ENCODE measurements at regions not wholly inside any gene's neighbourhood (a gene's known extent, or its start where the extent isn't known, plus 50 kb on each side); places are given as distances from the start of the nearest gene placed in this dataset.

DNA sequence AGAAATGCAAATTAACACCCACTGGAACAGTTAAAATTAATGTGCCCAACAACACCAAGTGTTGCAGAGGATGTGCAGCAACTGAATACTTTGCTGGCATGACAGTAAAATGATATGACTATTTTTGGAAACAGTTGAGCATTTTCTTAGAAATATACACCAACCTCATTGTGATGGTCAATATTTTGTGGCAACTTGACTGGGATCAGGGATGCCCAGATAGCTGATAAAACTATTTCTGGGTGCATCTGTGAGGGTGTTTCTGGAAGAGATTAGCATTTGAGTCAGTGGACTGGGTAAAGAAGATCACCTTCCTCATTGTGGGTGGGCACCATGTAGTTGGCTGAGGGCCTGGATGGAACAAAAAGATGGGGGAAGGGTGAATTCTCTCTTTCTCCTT is 57.9 kb downstream of the RPLP1 start:
- no peak for TF ChIP-seq NR2C2 (CRISPR knock-in tag; IDR thresholded peaks at IDR 0.05)
- no peak for TF ChIP-seq GRHL2 (CRISPR knock-in tag; IDR thresholded peaks at IDR 0.05; ENCODE audit: insufficient replicate concordance, severe bottlenecking)
- no peak for TF ChIP-seq SMAD4 (CRISPR knock-in tag; IDR thresholded peaks at IDR 0.05)
- TF ChIP-seq, protein P1, sequence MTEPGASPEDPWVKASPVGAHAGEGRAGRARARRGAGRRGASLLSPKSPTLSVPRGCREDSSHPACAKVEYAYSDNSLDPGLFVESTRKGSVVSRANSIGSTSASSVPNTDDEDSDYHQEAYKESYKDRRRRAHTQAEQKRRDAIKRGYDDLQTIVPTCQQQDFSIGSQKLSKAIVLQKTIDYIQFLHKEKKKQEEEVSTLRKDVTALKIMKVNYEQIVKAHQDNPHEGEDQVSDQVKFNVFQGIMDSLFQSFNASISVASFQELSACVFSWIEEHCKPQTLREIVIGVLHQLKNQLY (CRISPR knock-in tag; IDR thresholded peaks at IDR 0.05) = no peak
- TF ChIP-seq ZNF232 (CRISPR knock-in tag; IDR thresholded peaks at IDR 0.05) = no peak
- TF ChIP-seq IRF2 (CRISPR knock-in tag; IDR thresholded peaks at IDR 0.05; ENCODE audit: borderline replicate concordance, low read depth) = no peak
- TF ChIP-seq, protein P2, sequence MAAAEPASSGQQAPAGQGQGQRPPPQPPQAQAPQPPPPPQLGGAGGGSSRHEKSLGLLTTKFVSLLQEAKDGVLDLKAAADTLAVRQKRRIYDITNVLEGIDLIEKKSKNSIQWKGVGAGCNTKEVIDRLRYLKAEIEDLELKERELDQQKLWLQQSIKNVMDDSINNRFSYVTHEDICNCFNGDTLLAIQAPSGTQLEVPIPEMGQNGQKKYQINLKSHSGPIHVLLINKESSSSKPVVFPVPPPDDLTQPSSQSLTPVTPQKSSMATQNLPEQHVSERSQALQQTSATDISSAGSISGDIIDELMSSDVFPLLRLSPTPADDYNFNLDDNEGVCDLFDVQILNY (CRISPR knock-in tag; IDR thresholded peaks at IDR 0.05) = no peak
- TF ChIP-seq, protein P3, sequence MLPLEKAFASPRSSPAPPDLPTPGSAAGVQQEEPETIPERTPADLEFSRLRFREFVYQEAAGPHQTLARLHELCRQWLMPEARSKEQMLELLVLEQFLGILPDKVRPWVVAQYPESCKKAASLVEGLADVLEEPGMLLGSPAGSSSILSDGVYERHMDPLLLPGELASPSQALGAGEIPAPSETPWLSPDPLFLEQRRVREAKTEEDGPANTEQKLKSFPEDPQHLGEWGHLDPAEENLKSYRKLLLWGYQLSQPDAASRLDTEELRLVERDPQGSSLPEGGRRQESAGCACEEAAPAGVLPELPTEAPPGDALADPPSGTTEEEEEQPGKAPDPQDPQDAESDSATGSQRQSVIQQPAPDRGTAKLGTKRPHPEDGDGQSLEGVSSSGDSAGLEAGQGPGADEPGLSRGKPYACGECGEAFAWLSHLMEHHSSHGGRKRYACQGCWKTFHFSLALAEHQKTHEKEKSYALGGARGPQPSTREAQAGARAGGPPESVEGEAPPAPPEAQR (CRISPR knock-in tag; IDR thresholded peaks at IDR 0.05) = no peak
- no peak for TF ChIP-seq TEAD4 (CRISPR knock-in tag; IDR thresholded peaks at IDR 0.05)
- no peak for TF ChIP-seq ZNF219 (CRISPR knock-in tag; IDR thresholded peaks at IDR 0.05; ENCODE audit: borderline replicate concordance)
- TF ChIP-seq, protein P4, sequence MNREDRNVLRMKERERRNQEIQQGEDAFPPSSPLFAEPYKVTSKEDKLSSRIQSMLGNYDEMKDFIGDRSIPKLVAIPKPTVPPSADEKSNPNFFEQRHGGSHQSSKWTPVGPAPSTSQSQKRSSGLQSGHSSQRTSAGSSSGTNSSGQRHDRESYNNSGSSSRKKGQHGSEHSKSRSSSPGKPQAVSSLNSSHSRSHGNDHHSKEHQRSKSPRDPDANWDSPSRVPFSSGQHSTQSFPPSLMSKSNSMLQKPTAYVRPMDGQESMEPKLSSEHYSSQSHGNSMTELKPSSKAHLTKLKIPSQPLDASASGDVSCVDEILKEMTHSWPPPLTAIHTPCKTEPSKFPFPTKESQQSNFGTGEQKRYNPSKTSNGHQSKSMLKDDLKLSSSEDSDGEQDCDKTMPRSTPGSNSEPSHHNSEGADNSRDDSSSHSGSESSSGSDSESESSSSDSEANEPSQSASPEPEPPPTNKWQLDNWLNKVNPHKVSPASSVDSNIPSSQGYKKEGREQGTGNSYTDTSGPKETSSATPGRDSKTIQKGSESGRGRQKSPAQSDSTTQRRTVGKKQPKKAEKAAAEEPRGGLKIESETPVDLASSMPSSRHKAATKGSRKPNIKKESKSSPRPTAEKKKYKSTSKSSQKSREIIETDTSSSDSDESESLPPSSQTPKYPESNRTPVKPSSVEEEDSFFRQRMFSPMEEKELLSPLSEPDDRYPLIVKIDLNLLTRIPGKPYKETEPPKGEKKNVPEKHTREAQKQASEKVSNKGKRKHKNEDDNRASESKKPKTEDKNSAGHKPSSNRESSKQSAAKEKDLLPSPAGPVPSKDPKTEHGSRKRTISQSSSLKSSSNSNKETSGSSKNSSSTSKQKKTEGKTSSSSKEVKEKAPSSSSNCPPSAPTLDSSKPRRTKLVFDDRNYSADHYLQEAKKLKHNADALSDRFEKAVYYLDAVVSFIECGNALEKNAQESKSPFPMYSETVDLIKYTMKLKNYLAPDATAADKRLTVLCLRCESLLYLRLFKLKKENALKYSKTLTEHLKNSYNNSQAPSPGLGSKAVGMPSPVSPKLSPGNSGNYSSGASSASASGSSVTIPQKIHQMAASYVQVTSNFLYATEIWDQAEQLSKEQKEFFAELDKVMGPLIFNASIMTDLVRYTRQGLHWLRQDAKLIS (CRISPR knock-in tag; IDR thresholded peaks at IDR 0.05; ENCODE audit: borderline replicate concordance) = no peak
- no peak for TF ChIP-seq NFYB (CRISPR knock-in tag; conservative IDR thresholded peaks at IDR 0.05; ENCODE audit: low read depth)
- TF ChIP-seq, protein P5, sequence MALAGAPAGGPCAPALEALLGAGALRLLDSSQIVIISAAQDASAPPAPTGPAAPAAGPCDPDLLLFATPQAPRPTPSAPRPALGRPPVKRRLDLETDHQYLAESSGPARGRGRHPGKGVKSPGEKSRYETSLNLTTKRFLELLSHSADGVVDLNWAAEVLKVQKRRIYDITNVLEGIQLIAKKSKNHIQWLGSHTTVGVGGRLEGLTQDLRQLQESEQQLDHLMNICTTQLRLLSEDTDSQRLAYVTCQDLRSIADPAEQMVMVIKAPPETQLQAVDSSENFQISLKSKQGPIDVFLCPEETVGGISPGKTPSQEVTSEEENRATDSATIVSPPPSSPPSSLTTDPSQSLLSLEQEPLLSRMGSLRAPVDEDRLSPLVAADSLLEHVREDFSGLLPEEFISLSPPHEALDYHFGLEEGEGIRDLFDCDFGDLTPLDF (CRISPR knock-in tag; IDR thresholded peaks at IDR 0.05) = no peak
- TF ChIP-seq CREB1 (CRISPR knock-in tag; IDR thresholded peaks at IDR 0.05) = no peak
- TF ChIP-seq GTF2I (CRISPR knock-in tag; conservative IDR thresholded peaks at IDR 0.05) = no peak
- no peak for TF ChIP-seq OVOL2 (CRISPR knock-in tag; IDR thresholded peaks at IDR 0.05; ENCODE audit: borderline replicate concordance)
- POLR2A ChIA-PET = interaction anchor here (0.5 kb wide), 1 partner anchor 1480 kb away, joined by 5 read pairs; no protein-coding TSS in a partner anchor
- DNase-seq (ENCODE audit: low spot score) (no peak), ATAC-seq (no peak)
- no peaks in the 10 kb centered on the region for H3K4me1 Mint-ChIP-seq
- H3K36me3 Mint-ChIP-seq = no peaks in the 10 kb centered on the region
- CTCF ChIA-PET = interaction anchor here (1.0 kb wide), 1 partner anchor 32 kb away, joined by 4 read pairs; no protein-coding TSS in a partner anchor
- no peak overlapping the region for H3K4me3 Mint-ChIP-seq
- H3K9me3 Mint-ChIP-seq = peaks cover 16% of the 10 kb centered on the region
- no peaks in the 10 kb centered on the region for H3K27me3 Mint-ChIP-seq (ENCODE audit: low read depth)
- H3K27ac Mint-ChIP-seq = no peak overlapping the region

DNA sequence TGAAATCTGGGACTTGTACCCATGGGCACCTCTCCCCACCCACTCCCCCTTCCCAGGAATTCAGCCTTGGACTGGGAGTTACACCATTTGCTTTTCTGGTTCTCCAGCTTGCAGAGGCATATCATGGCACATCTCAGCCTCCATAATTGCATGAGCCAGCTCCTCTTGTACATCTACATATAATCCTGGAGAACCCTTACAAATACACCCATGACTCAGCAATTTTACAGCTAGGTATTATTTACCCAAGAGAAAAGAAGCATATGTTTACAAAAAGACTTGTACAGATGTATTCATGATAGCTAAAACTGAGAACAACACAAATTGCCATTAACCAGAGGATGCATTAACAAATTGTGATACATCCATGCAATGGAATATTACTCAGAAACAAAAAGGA is 58.4 kb downstream of the RPLP1 start:
- ATAC-seq (no peak), DNase-seq (ENCODE audit: low spot score) (no peak)
- Mint-ChIP-seq H3K27ac (no peak overlapping the region), H3K4me3 (no peak overlapping the region), H3K9me3 (peaks cover 16% of the 10 kb centered on the region), H3K4me1 (no peaks in the 10 kb centered on the region), H3K27me3 (ENCODE audit: low read depth) (no peaks in the 10 kb centered on the region), H3K36me3 (no peaks in the 10 kb centered on the region)
- POLR2A ChIA-PET = interaction anchor here (0.5 kb wide), 1 partner anchor 1481 kb away, joined by 5 read pairs; no protein-coding TSS in a partner anchor
- CTCF ChIA-PET = interaction anchor here (1.0 kb wide), 1 partner anchor 33 kb away, joined by 4 read pairs; no protein-coding TSS in a partner anchor
- TF ChIP-seq, protein P6, sequence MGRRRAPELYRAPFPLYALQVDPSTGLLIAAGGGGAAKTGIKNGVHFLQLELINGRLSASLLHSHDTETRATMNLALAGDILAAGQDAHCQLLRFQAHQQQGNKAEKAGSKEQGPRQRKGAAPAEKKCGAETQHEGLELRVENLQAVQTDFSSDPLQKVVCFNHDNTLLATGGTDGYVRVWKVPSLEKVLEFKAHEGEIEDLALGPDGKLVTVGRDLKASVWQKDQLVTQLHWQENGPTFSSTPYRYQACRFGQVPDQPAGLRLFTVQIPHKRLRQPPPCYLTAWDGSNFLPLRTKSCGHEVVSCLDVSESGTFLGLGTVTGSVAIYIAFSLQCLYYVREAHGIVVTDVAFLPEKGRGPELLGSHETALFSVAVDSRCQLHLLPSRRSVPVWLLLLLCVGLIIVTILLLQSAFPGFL (CRISPR knock-in tag; IDR thresholded peaks at IDR 0.05; ENCODE audit: borderline replicate concordance) = no peak
- no peak for TF ChIP-seq HMGA2 (CRISPR knock-in tag; IDR thresholded peaks at IDR 0.05)
- TF ChIP-seq TP53 (CRISPR knock-in tag; IDR thresholded peaks at IDR 0.05) = no peak
- TF ChIP-seq NR1H2 (CRISPR knock-in tag; IDR thresholded peaks at IDR 0.05) = no peak
- TF ChIP-seq ZNF232 (CRISPR knock-in tag; IDR thresholded peaks at IDR 0.05) = no peak
- no peak for TF ChIP-seq ZNF138 (CRISPR knock-in tag; conservative IDR thresholded peaks at IDR 0.05)
- TF ChIP-seq NFYB (CRISPR knock-in tag; conservative IDR thresholded peaks at IDR 0.05; ENCODE audit: low read depth) = no peak
- TF ChIP-seq RORB (CRISPR knock-in tag; IDR thresholded peaks at IDR 0.05) = no peak
- TF ChIP-seq, protein P7, sequence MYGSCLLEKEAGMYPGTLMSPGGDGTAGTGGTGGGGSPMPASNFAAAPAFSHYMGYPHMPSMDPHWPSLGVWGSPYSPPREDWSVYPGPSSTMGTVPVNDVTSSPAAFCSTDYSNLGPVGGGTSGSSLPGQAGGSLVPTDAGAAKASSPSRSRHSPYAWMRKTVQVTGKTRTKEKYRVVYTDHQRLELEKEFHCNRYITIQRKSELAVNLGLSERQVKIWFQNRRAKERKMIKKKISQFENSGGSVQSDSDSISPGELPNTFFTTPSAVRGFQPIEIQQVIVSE (CRISPR knock-in tag; IDR thresholded peaks at IDR 0.05; ENCODE audit: borderline replicate concordance) = no peak
- no peak for TF ChIP-seq NFE2L1 (CRISPR knock-in tag; IDR thresholded peaks at IDR 0.05)
- no peak for TF ChIP-seq ZNF671 (CRISPR knock-in tag; IDR thresholded peaks at IDR 0.05)
- TF ChIP-seq SMAD3 (CRISPR knock-in tag; IDR thresholded peaks at IDR 0.05; ENCODE audit: borderline replicate concordance) = no peak
- TF ChIP-seq SP1 (CRISPR knock-in tag; conservative IDR thresholded peaks at IDR 0.05) = no peak

All from WTC11 (cell line).